GF-D8 (cell line): ENCODE measurements at regions not wholly inside any gene's neighbourhood (a gene's known extent, or its start where the extent isn't known, plus 50 kb on each side); places are given as distances from the start of the nearest gene placed in this dataset.
"Not testable (repeated sequence)": the region's sequence is repeated elsewhere in the genome, so short reads cannot be mapped to it uniquely, and the experiment has no call there.

Experiments used
- DNase-seq: peaks from one replicate; lab custom pipeline; 2025; lab: John Stamatoyannopoulos, UW

DNA sequence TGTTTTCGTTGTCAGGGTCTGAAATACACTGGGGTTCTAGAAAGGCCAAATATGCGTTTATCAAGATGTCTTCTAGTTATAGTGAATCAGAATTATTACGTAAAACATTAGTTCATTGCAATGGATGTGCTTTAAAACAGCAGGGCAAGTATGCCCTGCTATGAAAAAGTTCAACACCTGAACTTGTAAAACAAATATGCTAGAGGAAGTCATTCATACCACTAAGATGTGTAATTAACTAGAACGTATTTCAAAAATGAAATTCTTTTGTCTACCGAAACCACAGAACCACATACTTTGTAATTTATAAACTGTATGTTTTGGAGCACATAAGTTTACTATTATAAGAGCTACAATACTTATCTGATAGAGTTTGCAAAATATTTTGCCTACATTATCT lies 266.2 kb downstream of the KCTD12 start:
- DNase-seq = no peak

- DNase-seq = no peak
Observed at GRCh38 chr13:76619631-76620030, 266.6 kb downstream of the KCTD12 start.

DNA sequence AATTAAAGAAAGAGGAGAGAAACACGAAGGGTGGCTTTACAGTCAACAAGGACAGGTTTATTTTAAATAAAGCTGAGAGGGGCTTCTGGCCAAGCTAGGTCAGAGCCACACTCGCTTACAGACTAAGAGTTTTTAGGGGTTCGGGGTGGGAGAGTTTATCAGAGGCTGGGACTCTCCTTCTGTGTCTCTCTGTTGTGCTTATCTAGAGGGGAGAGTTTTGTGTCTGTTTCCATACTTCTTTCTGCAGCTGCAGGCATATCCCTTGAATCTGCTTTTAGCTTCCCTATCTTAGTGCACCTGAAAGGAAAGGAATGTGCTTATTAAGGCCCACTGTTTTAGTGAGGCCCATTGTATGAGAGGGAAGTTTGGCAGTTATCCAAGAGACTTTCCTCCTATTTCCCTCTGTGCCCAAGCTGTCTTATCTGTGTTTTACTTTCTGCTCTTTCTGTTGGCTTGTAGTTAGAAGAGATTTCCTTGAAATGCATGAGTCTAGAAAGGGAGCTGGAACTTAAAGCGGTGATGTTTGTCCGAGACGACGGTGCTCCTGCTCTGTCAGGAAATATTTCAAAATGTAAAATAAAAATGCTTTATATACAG lies 275.3 kb downstream of the KCTD12 start:
- no peak for DNase-seq

DNA sequence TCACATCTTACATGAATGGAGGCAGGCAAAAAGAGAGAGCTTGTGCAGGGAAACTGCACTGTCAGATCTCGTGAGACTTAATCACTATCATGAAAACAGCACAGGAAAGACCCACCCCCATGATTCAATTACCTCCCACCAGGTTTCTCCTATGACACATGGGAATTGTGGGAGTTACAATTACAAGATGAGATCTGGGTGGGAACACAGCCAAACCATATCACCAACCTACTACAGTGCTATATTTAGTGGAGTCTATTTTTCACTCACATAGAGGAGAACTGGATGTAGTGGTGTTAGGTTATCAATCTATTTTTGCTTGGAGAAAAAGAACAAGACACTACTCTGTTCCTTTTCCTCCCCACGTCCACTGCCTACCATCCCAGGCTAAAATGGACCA lies 276.6 kb downstream of the KCTD12 start:
- no peak for DNase-seq

DNA sequence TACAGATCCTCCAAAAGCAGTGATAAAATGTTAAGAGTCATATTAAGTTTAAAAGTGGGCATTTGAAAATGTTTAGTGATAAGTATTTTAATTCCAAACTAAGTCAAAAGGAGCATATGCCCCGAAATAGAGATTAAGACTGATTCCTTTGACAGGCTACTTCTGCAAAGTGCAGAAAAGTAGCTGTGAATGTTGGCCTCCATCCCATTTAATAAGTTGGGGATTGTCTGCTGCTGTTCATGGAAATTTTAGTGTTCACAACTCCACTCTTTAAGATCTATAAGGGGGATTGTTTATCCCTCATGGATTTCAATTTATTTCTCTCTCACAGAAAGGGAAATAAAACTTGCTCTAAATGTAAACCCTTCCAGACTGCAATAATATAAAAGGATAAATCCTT lies 278.3 kb downstream of the KCTD12 start:
- DNase-seq = no peak

DNA sequence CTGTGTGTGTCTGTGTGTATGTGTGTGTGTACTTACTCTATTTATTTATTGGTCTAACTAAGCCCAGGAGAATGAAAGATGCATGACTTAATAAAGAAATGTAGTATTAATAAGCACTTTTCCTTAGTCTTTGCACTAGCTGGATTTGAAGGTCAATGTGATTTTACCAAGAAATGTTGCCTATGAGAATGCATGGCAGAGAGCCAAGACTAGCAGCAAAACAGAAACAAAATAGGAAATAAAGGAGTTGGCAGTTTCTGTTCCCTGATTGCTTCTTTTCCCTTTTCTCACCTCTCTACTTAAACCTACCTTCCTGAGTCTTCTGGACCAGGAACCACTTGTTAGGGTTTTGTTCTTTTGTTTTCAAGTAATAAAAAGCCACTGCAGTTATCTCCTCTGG lies 286.1 kb downstream of the KCTD12 start:
- DNase-seq = no peak

GRCh38 chr13:76597868-76598267 lies 288.3 kb downstream of the KCTD12 start:
- no peak for DNase-seq

GRCh38 chr13:76596216-76596615 lies 290.0 kb downstream of the KCTD12 start:
- no peak for DNase-seq

DNA sequence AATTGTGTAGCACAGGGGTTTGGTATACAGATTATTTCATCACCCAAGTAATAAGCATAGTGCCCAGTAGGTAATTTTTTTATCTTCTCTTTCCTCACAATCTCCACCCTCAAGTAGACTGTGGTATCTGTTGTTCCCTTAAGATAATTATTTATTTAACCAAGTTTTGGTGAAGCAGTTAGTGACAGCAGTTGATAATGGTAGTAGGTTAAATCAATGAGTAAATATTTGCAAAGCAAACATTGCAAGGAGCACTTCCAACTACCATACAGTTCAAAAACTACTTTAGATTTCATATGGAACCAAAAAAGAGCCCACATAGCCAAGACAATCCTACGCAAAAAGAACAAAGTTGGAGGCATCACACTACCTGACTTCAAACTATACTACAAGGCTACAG lies 291.8 kb downstream of the KCTD12 start:
- DNase-seq = no peak

DNA sequence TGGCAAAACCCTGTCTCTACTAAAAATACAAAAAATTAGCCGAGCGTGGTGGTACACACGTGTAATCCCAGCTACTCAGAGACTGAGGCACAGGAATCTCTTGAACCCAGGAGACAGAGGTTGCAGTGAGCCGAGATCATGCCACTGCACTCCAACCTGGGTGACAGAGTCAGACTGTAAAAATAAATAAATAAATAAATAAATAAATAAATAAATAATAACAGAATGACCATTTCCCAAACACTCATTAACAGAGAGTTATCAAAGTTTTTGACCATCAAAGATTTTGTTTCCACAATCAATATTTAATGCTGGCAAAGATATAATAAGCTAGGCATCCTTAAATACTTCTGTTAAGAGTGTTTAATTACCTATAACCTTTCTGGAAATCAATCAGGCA lies 299.4 kb downstream of the KCTD12 start:
- DNase-seq = no peak

DNA sequence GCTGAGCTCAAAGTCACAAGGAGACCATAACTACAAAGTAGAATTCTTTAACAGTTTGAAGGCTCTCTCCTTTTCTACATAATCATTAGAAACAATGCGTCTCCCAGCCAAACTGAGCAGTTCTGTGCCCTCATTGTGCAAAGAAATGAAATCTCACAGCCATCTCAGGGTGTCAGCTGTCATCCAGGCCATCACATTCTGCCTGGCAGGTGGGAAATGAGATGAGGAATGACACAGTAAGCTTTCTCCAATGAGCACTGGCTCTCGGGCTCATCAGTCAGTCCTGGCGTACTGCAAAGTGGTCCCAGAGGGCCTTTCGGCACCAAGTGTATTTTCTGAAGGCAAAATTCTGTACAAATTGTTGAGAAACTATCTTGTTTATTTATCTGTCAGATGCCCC lies 306.5 kb downstream of the KCTD12 start:
- no peak for DNase-seq

- not testable (repeated sequence) for DNase-seq
Observed at GRCh38 chr13:76575634-76576033, 310.6 kb downstream of the KCTD12 start.

GRCh38 chr13:76570510-76570971 lies 315.7 kb downstream of the KCTD12 start:
- DNase-seq = no peak

GRCh38 chr13:76556627-76557026 lies 329.6 kb downstream of the KCTD12 start:
- no peak for DNase-seq

DNA sequence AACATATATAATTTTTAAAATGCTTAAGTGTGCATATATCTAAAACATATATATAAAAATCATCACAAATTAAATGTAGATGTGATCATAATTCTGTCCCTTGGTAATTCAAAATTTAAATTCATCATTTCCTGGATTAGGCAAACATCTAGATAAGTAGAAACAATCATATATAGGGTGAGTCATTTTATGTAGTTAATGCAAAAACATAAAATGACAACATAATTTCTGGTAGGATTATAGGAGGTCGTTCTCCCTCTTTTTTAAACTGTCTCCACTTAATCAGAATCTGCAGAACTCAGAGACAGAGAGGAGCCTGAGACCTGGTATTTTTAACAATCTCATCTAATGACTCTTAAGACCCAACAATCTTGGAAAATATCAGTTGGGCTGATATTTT lies 333.4 kb downstream of the KCTD12 start:
- DNase-seq = no peak

DNA sequence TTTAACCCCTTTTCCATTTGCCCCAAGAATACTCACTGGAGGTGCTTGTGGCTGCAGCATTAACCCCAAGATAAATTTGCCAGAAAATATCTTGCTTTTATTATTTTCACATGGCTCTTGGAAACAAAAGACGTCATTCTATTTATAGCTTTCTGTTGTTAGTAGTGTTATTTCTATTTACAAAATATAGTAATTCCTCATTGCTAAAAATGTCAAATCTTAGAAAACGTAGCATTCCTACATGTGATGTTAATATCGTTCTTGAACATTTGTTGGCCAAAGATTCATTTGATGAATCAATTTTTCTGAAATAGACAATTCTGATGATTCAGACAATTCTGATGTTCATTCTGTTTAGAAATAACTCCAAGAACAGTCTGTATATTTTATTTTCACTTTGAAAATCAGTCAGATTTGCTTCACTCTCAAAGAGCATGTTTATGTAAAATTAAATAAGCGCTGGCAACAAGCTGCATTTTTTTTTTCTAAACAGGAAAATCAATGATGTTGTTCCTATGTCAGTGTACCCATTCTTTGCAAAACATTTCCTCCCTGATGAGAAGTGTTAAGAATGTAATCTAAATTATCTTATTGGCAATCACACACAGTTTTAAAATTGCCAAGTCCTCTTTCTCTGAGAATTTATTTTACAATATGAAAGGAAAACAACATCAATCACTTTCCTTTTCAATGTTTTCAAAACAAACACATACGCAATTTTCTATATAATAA lies 334.0 kb downstream of the KCTD12 start:
- DNase-seq = no peak

- DNase-seq = no peak
Observed at GRCh38 chr13:76542176-76542575, 344.0 kb downstream of the KCTD12 start.

DNA sequence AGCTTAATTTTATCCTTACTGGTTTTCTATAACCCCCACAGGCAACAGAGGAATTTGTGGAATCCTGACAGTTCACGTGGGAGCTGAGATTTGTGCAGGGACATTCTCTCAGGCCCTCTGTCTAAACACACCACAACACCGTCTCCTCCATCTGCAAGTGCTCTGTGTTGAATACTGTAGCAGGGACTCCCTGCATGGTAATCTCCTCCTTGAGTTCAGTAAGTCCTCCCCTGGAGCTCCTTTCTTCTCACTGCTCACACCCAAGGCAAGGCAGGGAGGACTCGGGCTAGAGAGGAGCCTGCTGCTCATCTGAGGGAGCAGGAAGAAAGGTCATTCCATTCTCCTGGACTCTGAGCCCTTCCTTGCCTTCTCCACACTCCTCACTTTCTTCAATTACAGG lies 348.2 kb downstream of the KCTD12 start:
- DNase-seq = no peak

DNA sequence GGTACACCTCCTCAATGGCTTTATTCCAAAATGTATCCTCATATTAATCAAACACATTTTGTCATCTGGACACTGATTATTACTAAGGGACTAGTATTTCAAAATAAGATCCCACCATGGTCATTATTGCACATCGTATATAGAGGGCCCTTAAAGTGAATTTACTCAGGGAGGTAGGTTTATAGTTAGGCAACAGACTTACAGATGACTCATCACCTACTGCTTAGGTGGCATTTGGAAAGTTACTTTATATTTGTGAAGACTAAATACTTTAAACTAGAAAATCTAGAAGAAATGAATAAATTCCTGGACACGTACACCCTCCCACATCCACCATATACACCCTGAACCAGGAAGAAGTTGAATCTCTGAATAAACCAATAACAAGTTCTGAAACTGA lies 353.0 kb downstream of the KCTD12 start:
- no peak for DNase-seq

GRCh38 chr13:76527041-76527440 lies 359.2 kb downstream of the KCTD12 start:
- DNase-seq = no peak

DNA sequence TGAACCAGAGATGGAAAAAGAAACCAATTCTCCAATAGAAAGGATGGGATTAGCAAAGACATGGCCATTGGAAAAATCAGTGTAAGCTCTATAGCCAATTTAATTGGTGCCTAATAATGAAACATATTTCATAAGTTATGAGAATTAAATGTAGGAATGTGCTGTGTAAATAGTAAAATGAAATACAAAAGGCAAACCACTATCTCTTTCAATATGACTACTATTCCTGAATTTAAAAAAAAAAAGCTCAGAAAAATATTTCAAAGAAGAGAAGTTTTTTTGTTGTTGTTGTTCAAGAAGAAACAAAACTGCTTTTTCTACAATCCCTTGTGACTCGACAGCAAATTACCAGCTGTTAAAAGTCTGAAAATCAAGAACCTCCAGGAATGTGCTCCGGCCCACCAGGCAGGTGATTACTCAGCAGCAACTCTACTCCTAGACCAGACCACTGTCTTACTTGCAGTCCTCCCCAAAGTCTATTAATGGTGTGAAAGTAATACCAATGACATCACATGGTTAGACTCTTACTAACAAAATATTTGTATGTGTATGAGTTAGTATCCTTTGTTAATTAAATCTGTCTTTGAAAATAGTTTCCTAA lies 362.4 kb downstream of the KCTD12 start:
- no peak for DNase-seq

GRCh38 chr13:76522083-76522755 lies 364.0 kb downstream of the KCTD12 start:
- no peak for DNase-seq

DNA sequence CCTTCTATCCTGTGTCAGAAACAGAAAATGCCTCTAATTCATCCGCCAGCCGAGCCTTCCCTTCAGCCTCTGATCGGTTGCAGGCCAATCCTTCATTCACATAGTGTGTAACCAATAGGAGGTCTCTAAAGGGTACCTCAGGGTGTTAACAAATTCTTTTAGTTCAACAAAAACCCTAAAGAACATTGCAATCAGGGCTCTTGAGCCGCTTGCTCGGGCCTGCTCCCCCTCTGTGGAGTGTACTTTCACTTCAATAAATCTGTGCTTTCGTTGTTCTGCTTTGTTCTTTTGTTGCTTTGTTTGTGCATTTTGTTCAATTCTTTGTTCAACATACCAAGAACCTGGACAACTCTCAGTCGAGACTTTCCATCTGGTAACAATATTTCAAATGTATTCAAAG lies 366.5 kb downstream of the KCTD12 start:
- DNase-seq = no peak
